Adrenal gland (tissue), 5 donors: ENCODE measurements at regions not wholly inside any gene's neighbourhood (a gene's known extent, or its start where the extent isn't known, plus 50 kb on each side); places are given as distances from the start of the nearest gene placed in this dataset.

Experiments
- POLR2A ChIP-seq, 2 donors: fragments of 450-650 bp; IDR thresholded peaks; one replicate each; pipeline ENCODE4 v1.6.1; 2017; ENCODE audit warnings: antibody characterized with exemption in 2 of 2, mild to moderate bottlenecking in 2 of 2, moderate library complexity in 1 of 2
- TF ChIP-seq, protein P1 (sequence below), 6 experiments: fragments of 450-650 bp in 4 of 6; fragments of 200-600 bp in 2 of 6; sonication (generic) in 1 of 6; IDR thresholded peaks; 1 replicate in 5 of 6; 2 replicates in 1 of 6; pipeline versions ENCODE4 v1.5.1 to v1.8.0; 2016 to 2021; ENCODE audit warnings: antibody characterized with exemption in 6 of 6, mild to moderate bottlenecking in 2 of 6, moderate library complexity in 1 of 6
- donor health status: DM: no; HTN: no; CAD: no.

DNA sequence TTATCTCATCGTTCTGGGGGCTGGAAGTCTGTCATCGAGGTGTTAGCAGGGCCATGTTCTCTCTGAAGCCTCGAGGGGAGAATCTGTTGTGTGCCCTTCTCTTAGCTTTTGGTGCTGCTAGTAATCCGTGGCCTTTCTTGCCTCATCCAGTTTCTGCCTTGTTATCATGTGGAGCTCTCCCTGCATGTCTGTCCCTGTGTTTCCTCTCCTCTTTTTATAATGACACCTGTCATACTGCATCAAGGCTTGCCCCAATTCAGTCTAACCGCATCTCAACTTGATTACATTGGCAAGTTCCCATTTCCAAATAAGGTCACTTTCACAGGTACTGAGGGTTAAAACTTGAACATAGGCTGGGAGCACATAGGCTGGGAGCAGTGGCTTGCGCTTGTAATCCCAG is 82.6 kb upstream of the CNIH3 start:
- TF ChIP-seq, protein P1, sequence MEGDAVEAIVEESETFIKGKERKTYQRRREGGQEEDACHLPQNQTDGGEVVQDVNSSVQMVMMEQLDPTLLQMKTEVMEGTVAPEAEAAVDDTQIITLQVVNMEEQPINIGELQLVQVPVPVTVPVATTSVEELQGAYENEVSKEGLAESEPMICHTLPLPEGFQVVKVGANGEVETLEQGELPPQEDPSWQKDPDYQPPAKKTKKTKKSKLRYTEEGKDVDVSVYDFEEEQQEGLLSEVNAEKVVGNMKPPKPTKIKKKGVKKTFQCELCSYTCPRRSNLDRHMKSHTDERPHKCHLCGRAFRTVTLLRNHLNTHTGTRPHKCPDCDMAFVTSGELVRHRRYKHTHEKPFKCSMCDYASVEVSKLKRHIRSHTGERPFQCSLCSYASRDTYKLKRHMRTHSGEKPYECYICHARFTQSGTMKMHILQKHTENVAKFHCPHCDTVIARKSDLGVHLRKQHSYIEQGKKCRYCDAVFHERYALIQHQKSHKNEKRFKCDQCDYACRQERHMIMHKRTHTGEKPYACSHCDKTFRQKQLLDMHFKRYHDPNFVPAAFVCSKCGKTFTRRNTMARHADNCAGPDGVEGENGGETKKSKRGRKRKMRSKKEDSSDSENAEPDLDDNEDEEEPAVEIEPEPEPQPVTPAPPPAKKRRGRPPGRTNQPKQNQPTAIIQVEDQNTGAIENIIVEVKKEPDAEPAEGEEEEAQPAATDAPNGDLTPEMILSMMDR (IDR thresholded peaks at IDR 0.05), result no peak
- no peak for TF ChIP-seq POLR2A (IDR thresholded peaks at IDR 0.05)
